ENCODE measurements at regions not wholly inside any gene's neighbourhood (a gene's known extent, or its start where the extent isn't known, plus 50 kb on each side); places are given as distances from the start of the nearest gene placed in this dataset.

DNA sequence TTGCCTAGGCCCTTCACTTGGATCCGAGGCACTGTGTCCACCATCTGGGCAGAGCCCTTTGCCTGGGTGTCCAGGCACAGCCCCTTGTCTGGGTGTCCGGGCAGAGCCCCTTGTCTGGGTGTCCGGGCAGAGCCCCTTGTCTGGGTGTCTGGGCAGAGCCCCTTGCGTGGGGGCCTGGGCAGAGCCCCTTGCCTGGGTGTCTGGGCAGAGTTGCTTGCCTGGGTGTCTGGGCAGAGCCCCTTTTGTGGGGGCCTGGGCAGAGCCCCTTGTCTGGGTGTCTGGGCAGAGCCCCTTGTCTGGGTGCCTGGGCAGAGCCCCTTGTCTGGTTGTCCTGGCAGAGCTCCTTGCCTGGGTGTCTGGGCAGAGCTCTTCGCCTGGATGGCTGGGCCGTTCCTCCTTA lies 443.4 kb upstream of the CDH4 start:
- Mint-ChIP-seq H3K4me3 (no peak overlapping the region), H3K4me1 (no peaks in the 10 kb centered on the region), H3K9me3 (peaks cover 0 to 7% (median 0%) of the 10 kb centered on the region in 3 donors), H3K27ac (no peak overlapping the region), H3K27me3 (peaks cover 0 to 4% of the 10 kb centered on the region in 2 donors), H3K36me3 (no peaks in the 10 kb centered on the region)
- WGBS (ENCODE audit: insufficient coverage), result 86% methylated on average over 5 of the region's 6 CpGs
- Histone ChIP-seq H3K36me3 (ENCODE audit: control insufficient read depth in 2 of 2, extremely low read depth in 1 of 2, insufficient read depth in 1 of 2, low read length in 1 of 2) (no peaks in the 10 kb centered on the region), H3K27me3 (replicated peaks in 1 of 2; ENCODE audit: control insufficient read depth in 2 of 2, extremely low read depth in 1 of 2, insufficient read depth in 2 of 2, low read length in 1 of 2) (peaks cover 0 to 2% of the 10 kb centered on the region in 2 experiments), H3K4me3 (ENCODE audit: control insufficient read depth in 1 of 2, extremely low read depth in 1 of 2, low read length in 1 of 2) (no peak overlapping the region), H3K27ac (ENCODE audit: low read length) (no peak overlapping the region), H3K9me3 (no peaks in the 10 kb centered on the region), H3K4me1 (ENCODE audit: control insufficient read depth in 1 of 2, extremely low read depth in 1 of 2, insufficient read depth in 2 of 2, low read length in 2 of 2) (no peaks in the 10 kb centered on the region)
- ChIA-PET POLR2A (no interaction called here), CTCF (no interaction called here)
- ATAC-seq (replicated peaks in 1 of 4) (no peak), DNase-seq (no peak)

DNA sequence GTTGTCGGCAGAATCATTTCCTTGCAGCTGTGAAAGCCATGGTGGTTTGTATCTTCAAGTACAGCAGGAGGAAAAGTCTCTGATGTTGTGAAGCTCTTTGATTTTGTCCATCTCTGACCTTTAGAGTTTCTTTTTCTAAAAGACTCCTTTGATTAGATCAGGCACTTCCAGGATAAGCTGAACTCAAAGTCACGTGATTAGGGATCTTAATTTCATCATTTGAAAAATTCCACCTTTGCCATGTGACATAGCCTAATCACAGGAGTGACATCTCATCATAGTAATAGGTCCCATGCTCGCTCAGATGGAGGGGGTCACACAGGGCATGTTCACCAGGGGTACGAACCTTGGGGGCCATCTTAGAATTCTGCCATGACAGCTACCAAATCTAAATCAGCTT lies 441.5 kb upstream of the CDH4 start:
- no peaks in the 10 kb centered on the region for H3K36me3 ChIP-seq (ENCODE audit: control insufficient read depth in 2 of 2, extremely low read depth in 1 of 2, insufficient read depth in 1 of 2, low read length in 1 of 2)
- H3K4me1 ChIP-seq (ENCODE audit: control insufficient read depth in 1 of 2, extremely low read depth in 1 of 2, insufficient read depth in 2 of 2, low read length in 2 of 2), result no peaks in the 10 kb centered on the region
- no CpG with 5 or more reads among the region's 4 CpGs for WGBS (ENCODE audit: insufficient coverage)
- CTCF ChIA-PET, result no interaction called here
- POLR2A ChIA-PET, result no interaction called here
- H3K9me3 Mint-ChIP-seq, result peaks cover 0 to 7% (median 0%) of the 10 kb centered on the region in 3 donors
- H3K4me3 Mint-ChIP-seq, result no peak overlapping the region
- no peaks in the 10 kb centered on the region for H3K36me3 Mint-ChIP-seq
- no peaks in the 10 kb centered on the region for H3K9me3 ChIP-seq
- H3K4me1 Mint-ChIP-seq, result no peaks in the 10 kb centered on the region
- no peak overlapping the region for H3K4me3 ChIP-seq (ENCODE audit: control insufficient read depth in 1 of 2, extremely low read depth in 1 of 2, low read length in 1 of 2)
- no peak overlapping the region for H3K27ac ChIP-seq (ENCODE audit: low read length)
- peaks cover 0 to 2% of the 10 kb centered on the region in 2 experiments for H3K27me3 ChIP-seq (replicated peaks in 1 of 2; ENCODE audit: control insufficient read depth in 2 of 2, extremely low read depth in 1 of 2, insufficient read depth in 2 of 2, low read length in 1 of 2)
- H3K27ac Mint-ChIP-seq, result no peak overlapping the region
- H3K27me3 Mint-ChIP-seq, result peaks cover 0 to 4% of the 10 kb centered on the region in 2 donors
- ATAC-seq (replicated peaks in 1 of 4) (no peak), DNase-seq (no peak)

DNA sequence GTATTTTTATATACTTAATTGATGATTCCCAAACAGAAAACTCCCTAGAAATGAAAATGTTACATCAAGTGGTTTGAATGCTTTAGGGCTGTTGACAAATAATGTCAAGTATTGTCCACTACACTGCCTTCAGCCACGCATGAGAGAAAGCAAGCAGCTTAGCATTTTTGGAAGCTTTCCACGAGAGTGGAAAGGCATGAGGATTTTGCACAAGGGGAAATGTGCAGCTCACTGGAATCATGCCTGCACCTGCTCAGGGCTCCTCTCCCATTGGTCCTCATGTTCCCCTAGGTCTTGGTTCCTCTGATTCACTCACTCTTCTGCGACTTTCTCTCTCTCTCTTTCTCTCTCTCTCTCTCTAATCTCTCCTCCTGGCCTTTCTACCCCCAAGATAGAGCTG lies 439.5 kb upstream of the CDH4 start:
- H3K27me3 Mint-ChIP-seq, result no peaks in the 10 kb centered on the region
- H3K4me1 Mint-ChIP-seq, result no peaks in the 10 kb centered on the region
- no peaks in the 10 kb centered on the region for H3K9me3 ChIP-seq
- H3K36me3 Mint-ChIP-seq, result no peaks in the 10 kb centered on the region
- ChIA-PET CTCF (no interaction called here), POLR2A (no interaction called here)
- no peak overlapping the region for H3K27ac ChIP-seq (ENCODE audit: low read length)
- no peak overlapping the region for H3K27ac Mint-ChIP-seq
- no peaks in the 10 kb centered on the region for H3K36me3 ChIP-seq (ENCODE audit: control insufficient read depth in 2 of 2, extremely low read depth in 1 of 2, insufficient read depth in 1 of 2, low read length in 1 of 2)
- no peak for ATAC-seq (replicated peaks in 1 of 4)
- no peak for DNase-seq
- H3K4me3 Mint-ChIP-seq, result no peak overlapping the region
- peaks cover 0 to 2% of the 10 kb centered on the region in 2 experiments for H3K27me3 ChIP-seq (replicated peaks in 1 of 2; ENCODE audit: control insufficient read depth in 2 of 2, extremely low read depth in 1 of 2, insufficient read depth in 2 of 2, low read length in 1 of 2)
- no peaks in the 10 kb centered on the region for H3K4me1 ChIP-seq (ENCODE audit: control insufficient read depth in 1 of 2, extremely low read depth in 1 of 2, insufficient read depth in 2 of 2, low read length in 2 of 2)
- 82% methylated on average over 2 of the region's 3 CpGs for WGBS (ENCODE audit: insufficient coverage)
- no peak overlapping the region for H3K4me3 ChIP-seq (ENCODE audit: control insufficient read depth in 1 of 2, extremely low read depth in 1 of 2, low read length in 1 of 2)
- peaks cover 0 to 10% (median 7%) of the 10 kb centered on the region in 3 donors for H3K9me3 Mint-ChIP-seq

DNA sequence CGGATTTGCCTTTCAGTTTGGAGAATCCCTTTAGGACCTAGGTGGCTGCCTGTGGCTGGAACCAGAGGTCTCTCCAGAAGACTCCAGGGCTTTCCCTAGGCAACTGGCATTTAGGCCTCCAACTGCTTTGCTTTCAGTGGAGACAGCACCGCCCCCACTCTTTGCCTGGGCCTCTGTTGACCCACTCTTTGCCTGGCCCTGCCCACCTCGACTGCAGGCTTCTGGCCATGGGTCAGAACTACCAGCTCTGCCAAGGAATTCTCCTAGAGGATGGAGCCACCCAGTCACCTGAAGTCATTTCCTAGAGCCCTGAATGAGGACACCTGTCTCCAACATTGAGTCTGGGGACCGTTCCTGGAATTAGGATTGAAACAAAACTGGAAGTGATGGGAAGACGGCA lies 439.0 kb upstream of the CDH4 start:
- no peaks in the 10 kb centered on the region for H3K9me3 ChIP-seq
- no peaks in the 10 kb centered on the region for H3K4me1 Mint-ChIP-seq
- WGBS (ENCODE audit: insufficient coverage), result 55% methylated on average over 2 of the region's 5 CpGs
- DNase-seq (no peak), ATAC-seq (replicated peaks in 1 of 4) (no peak)
- H3K27me3 ChIP-seq (replicated peaks in 1 of 2; ENCODE audit: control insufficient read depth in 2 of 2, extremely low read depth in 1 of 2, insufficient read depth in 2 of 2, low read length in 1 of 2), result peaks cover 0 to 2% of the 10 kb centered on the region in 2 experiments
- H3K4me3 ChIP-seq (ENCODE audit: control insufficient read depth in 1 of 2, extremely low read depth in 1 of 2, low read length in 1 of 2), result no peak overlapping the region
- no peaks in the 10 kb centered on the region for H3K4me1 ChIP-seq (ENCODE audit: control insufficient read depth in 1 of 2, extremely low read depth in 1 of 2, insufficient read depth in 2 of 2, low read length in 2 of 2)
- CTCF ChIA-PET, result no interaction called here
- no peak overlapping the region for H3K4me3 Mint-ChIP-seq
- no peaks in the 10 kb centered on the region for H3K27me3 Mint-ChIP-seq
- H3K27ac ChIP-seq (ENCODE audit: low read length), result no peak overlapping the region
- peaks cover 0 to 11% (median 7%) of the 10 kb centered on the region in 3 donors for H3K9me3 Mint-ChIP-seq
- no peak overlapping the region for H3K27ac Mint-ChIP-seq
- POLR2A ChIA-PET, result no interaction called here
- H3K36me3 Mint-ChIP-seq, result no peaks in the 10 kb centered on the region
- no peaks in the 10 kb centered on the region for H3K36me3 ChIP-seq (ENCODE audit: control insufficient read depth in 2 of 2, extremely low read depth in 1 of 2, insufficient read depth in 1 of 2, low read length in 1 of 2)

DNA sequence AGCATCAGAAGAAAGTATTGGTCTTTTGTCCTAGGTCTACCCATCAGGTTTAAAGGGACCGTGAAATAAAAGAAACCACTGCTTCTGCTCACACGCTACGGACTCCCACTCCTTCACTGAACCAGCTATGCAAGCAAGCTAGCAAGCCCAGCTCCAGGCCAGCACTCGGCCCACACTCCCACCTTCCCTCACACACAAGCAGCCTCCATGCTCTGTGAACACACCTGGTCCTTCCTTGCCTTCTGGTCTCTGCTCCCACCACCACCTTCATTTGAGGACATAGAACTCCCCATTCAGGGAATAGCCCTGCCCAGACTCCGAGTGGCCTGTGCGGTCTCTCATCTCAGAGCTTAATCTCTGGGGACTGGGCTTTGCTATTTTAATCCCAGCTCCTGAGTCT lies 436.4 kb upstream of the CDH4 start:
- ATAC-seq (replicated peaks in 1 of 4) (no peak), DNase-seq (no peak)
- H3K27me3 Mint-ChIP-seq, result no peaks in the 10 kb centered on the region
- no peaks in the 10 kb centered on the region for H3K27me3 ChIP-seq (replicated peaks in 1 of 2; ENCODE audit: control insufficient read depth in 2 of 2, extremely low read depth in 1 of 2, insufficient read depth in 2 of 2, low read length in 1 of 2)
- H3K27ac Mint-ChIP-seq, result no peak overlapping the region
- no peak overlapping the region for H3K4me3 Mint-ChIP-seq
- H3K4me1 ChIP-seq (ENCODE audit: control insufficient read depth in 1 of 2, extremely low read depth in 1 of 2, insufficient read depth in 2 of 2, low read length in 2 of 2), result peaks cover 0 to 2% of the 10 kb centered on the region in 2 experiments
- H3K9me3 ChIP-seq, result no peaks in the 10 kb centered on the region
- H3K4me3 ChIP-seq (ENCODE audit: control insufficient read depth in 1 of 2, extremely low read depth in 1 of 2, low read length in 1 of 2), result no peak overlapping the region
- H3K4me1 Mint-ChIP-seq, result peaks cover 0 to 6% (median 0%) of the 10 kb centered on the region in 3 donors
- H3K9me3 Mint-ChIP-seq, result peaks cover 0 to 11% (median 7%) of the 10 kb centered on the region in 3 donors
- H3K36me3 Mint-ChIP-seq, result no peaks in the 10 kb centered on the region
- CTCF ChIA-PET, result no interaction called here
- H3K36me3 ChIP-seq (ENCODE audit: control insufficient read depth in 2 of 2, extremely low read depth in 1 of 2, insufficient read depth in 1 of 2, low read length in 1 of 2), result no peaks in the 10 kb centered on the region
- H3K27ac ChIP-seq (ENCODE audit: low read length), result no peak overlapping the region
- WGBS (ENCODE audit: insufficient coverage), result 76% methylated on average over 5 of the region's 6 CpGs
- POLR2A ChIA-PET, result no interaction called here

DNA sequence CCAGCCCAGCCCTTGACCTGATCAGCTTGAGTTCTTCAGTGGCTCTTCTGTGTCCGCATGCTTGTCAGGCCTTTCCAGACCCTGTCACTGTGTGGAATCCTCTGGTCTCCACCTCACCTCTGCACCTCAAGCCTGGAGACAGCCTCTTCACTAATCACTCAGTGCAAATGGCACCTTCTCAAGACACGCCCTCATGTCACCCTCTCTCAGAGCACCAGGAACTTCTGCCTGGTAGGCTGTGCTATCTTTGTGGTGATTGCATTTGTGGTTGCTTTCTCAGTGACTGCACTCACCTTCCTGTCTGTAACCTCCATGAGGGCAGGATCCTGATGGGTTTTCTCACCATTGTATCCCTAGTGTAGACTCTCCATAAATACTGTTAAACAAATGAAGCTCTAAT lies 435.2 kb upstream of the CDH4 start:
- no peak for ATAC-seq (replicated peaks in 1 of 4)
- ChIA-PET POLR2A (no interaction called here), CTCF (no interaction called here)
- Mint-ChIP-seq H3K4me1 (peaks cover 0 to 6% (median 2%) of the 10 kb centered on the region in 3 donors), H3K27ac (no peak overlapping the region), H3K4me3 (no peak overlapping the region), H3K36me3 (no peaks in the 10 kb centered on the region), H3K27me3 (no peaks in the 10 kb centered on the region), H3K9me3 (peaks cover 0 to 11% (median 3%) of the 10 kb centered on the region in 3 donors)
- Histone ChIP-seq H3K9me3 (no peaks in the 10 kb centered on the region), H3K27ac (ENCODE audit: low read length) (no peak overlapping the region), H3K4me1 (ENCODE audit: control insufficient read depth in 1 of 2, extremely low read depth in 1 of 2, insufficient read depth in 2 of 2, low read length in 2 of 2) (peaks cover 0 to 4% of the 10 kb centered on the region in 2 experiments), H3K36me3 (ENCODE audit: control insufficient read depth in 2 of 2, extremely low read depth in 1 of 2, insufficient read depth in 1 of 2, low read length in 1 of 2) (no peaks in the 10 kb centered on the region), H3K4me3 (ENCODE audit: control insufficient read depth in 1 of 2, extremely low read depth in 1 of 2, low read length in 1 of 2) (no peak overlapping the region), H3K27me3 (replicated peaks in 1 of 2; ENCODE audit: control insufficient read depth in 2 of 2, extremely low read depth in 1 of 2, insufficient read depth in 2 of 2, low read length in 1 of 2) (no peaks in the 10 kb centered on the region)
- no peak for DNase-seq
- 90% methylated on average over 1 of the region's 2 CpGs for whole genome bisulfite sequencing (ENCODE audit: insufficient coverage)

DNA sequence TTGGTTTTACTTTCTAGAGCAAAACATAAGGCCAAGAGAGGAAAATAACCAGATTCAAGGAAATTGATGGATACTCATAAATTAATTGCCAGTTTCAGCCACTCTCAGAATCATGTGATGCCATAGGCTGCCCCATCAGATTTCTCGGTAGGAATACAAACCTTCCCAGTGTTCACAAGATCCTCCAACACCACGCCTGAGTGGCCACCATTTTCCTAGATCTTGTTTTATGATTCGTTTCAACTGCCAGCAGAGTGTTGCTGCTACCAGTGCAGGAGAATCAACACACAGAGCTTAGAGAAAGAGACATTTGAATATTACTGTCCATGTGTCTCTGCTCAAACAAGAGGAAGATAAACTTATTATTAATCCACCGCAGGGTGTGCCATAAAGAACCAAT lies 434.2 kb upstream of the CDH4 start:
- ATAC-seq (replicated peaks in 1 of 4) (no peak), DNase-seq (no peak)
- POLR2A ChIA-PET, result no interaction called here
- Histone ChIP-seq H3K4me1 (ENCODE audit: control insufficient read depth in 1 of 2, extremely low read depth in 1 of 2, insufficient read depth in 2 of 2, low read length in 2 of 2) (peaks cover 0 to 4% of the 10 kb centered on the region in 2 experiments), H3K9me3 (no peaks in the 10 kb centered on the region), H3K27ac (ENCODE audit: low read length) (no peak overlapping the region), H3K27me3 (replicated peaks in 1 of 2; ENCODE audit: control insufficient read depth in 2 of 2, extremely low read depth in 1 of 2, insufficient read depth in 2 of 2, low read length in 1 of 2) (no peaks in the 10 kb centered on the region), H3K4me3 (ENCODE audit: control insufficient read depth in 1 of 2, extremely low read depth in 1 of 2, low read length in 1 of 2) (no peak overlapping the region), H3K36me3 (ENCODE audit: control insufficient read depth in 2 of 2, extremely low read depth in 1 of 2, insufficient read depth in 1 of 2, low read length in 1 of 2) (no peaks in the 10 kb centered on the region)
- Mint-ChIP-seq H3K4me3 (no peak overlapping the region), H3K27me3 (no peaks in the 10 kb centered on the region), H3K36me3 (no peaks in the 10 kb centered on the region), H3K9me3 (peaks cover 0 to 11% (median 0%) of the 10 kb centered on the region in 3 donors), H3K4me1 (peaks cover 0 to 6% (median 2%) of the 10 kb centered on the region in 3 donors), H3K27ac (no peak overlapping the region)
- 49% methylated on average over 3 of the region's 4 CpGs for WGBS (ENCODE audit: insufficient coverage)
- CTCF ChIA-PET, result no interaction called here

Measured in T-cell (primary cell).